Lung (tissue), 11 donors: ENCODE measurements at regions not wholly inside any gene's neighbourhood (a gene's known extent, or its start where the extent isn't known, plus 50 kb on each side); places are given as distances from the start of the nearest gene placed in this dataset.
"Not testable (repeated sequence)": the region's sequence is repeated elsewhere in the genome, so short reads cannot be mapped to it uniquely, and the experiment has no call there.

Experiments used
- ATAC-seq: fragments of 200-7000 bp; cut with Tn5 transposase; one replicate; pipeline ENCODE4 v1.9.1; 2020; ENCODE audit warnings: moderate number of reproducible peaks; ENCODE audit not compliant: insufficient read depth, low FRiP score
- DNase-seq, 3 donors: peaks; one replicate each; pipeline ENCODE4 v3.0.0-alpha.2; 2013 to 2017
- H3K27ac ChIP-seq, 2 donors: one replicate each; pipeline ENCODE4 v1.5.1; 2013; ENCODE audit warnings: mild to moderate bottlenecking in 2 of 2, moderate library complexity in 2 of 2, control low read depth in 1 of 2, inconsistent platforms in 1 of 2, low read depth in 1 of 2, low read length in 1 of 2
- H3K27me3 ChIP-seq, 3 donors: one replicate each; pipeline ENCODE4 v1.5.1; 2013; ENCODE audit warnings: low read length in 2 of 3; ENCODE audit not compliant: control insufficient read depth in 3 of 3, insufficient read depth in 3 of 3
- H3K36me3 ChIP-seq, 4 donors: one replicate each; pipeline ENCODE4 v1.5.1; 2013; ENCODE audit warnings: low read length in 4 of 4, mild to moderate bottlenecking in 1 of 4, moderate library complexity in 1 of 4; ENCODE audit not compliant: control insufficient read depth in 4 of 4, insufficient read depth in 4 of 4
- H3K4me1 ChIP-seq, 5 donors: one replicate each; pipeline ENCODE4 v1.5.1; 2013; ENCODE audit warnings: low read length in 5 of 5, mild to moderate bottlenecking in 2 of 5, moderate library complexity in 1 of 5; ENCODE audit not compliant: control insufficient read depth in 5 of 5, insufficient read depth in 5 of 5
- H3K4me3 ChIP-seq: one replicate; pipeline ENCODE4 v1.5.1; 2013; ENCODE audit warnings: mild to moderate bottlenecking, control low read depth, moderate library complexity
- H3K9ac ChIP-seq, 2 donors: one replicate each; pipeline ENCODE4 v1.5.1; 2013; ENCODE audit warnings: low read length in 2 of 2, control low read depth in 1 of 2; ENCODE audit not compliant: insufficient read depth in 1 of 2
- H3K9me3 ChIP-seq, 4 donors: one replicate each; pipeline ENCODE4 v1.5.1; 2013; ENCODE audit warnings: low read length in 3 of 4, mild to moderate bottlenecking in 1 of 4, moderate library complexity in 1 of 4; ENCODE audit not compliant: control insufficient read depth in 4 of 4, insufficient read depth in 3 of 4
- CTCF ChIP-seq: IDR thresholded peaks from 2 replicates; pipeline ENCODE4 v1.5.1; 2012; ENCODE audit warnings: mild to moderate bottlenecking; ENCODE audit errors: control extremely low read depth, extremely low read depth
- WGBS, 2 donors: extraction: QIAGEN DNeasy Blood & Tissue Kit; methylation state at CpG; one replicate each; pipeline ENCODE4 v1.1.7; 2013; 5-methylcytosine and 5-hydroxymethylcytosine counted together
- donor health status: control.
- donor health status: control.
- donor health status: Bipolar disorder and iron deficiency.
- donor health status: healthy.
- donor health status: DM: yes; HTN: yes; CAD: no.

DNA sequence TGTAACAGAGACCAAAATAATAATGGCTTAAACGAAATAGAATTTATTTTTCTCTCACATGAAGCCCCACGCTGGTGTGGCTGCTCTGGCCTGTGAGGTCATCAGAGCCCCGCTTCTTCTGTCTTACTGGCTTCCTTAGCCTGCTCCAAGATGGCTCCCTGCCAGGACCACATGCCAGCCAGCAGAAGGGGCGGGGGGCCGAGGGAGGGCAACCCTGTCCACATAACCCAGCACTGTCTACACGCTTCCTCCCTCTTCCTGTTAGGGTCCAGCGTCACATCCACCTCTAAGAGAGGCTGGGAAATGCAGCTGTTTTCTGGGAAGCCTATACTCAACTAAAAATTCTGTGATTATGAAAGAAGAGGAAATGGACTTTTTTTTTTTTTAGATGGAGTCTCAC lies 107.9 kb upstream of the DLG1 start:
- Histone ChIP-seq H3K27ac (no peak overlapping the region), H3K36me3 (no peaks in the 10 kb centered on the region)
- 21 to 23% methylated on average over 7 of the region's 7 CpGs for WGBS, 2 donors

GRCh38 chr3:197404754-197405153 lies 106.3 kb upstream of the DLG1 start:
- H3K9ac ChIP-seq = no peak overlapping the region
- no peaks in the 10 kb centered on the region for H3K27me3 ChIP-seq
- TF ChIP-seq CTCF = no peak
- ATAC-seq (no peak), DNase-seq (no peak)
- H3K4me3 ChIP-seq = no peak overlapping the region
- H3K4me1 ChIP-seq = peaks cover 0 to 4% (median 0%) of the 10 kb centered on the region in 5 donors
- no peak overlapping the region for H3K27ac ChIP-seq
- no peaks in the 10 kb centered on the region for H3K36me3 ChIP-seq
- peaks cover 0 to 3% (median 1%) of the 10 kb centered on the region in 4 donors for H3K9me3 ChIP-seq
- whole genome bisulfite sequencing, 2 donors = 90 to 92% methylated on average over 7 of the region's 7 CpGs

More for the DNA sequence above, 107.9 kb upstream of the DLG1 start:
- no peak for TF ChIP-seq CTCF
- Histone ChIP-seq H3K9ac (peak overlapping the region in 1 of 2 donors; percentile 25), H3K4me1 (peaks cover 0 to 4% (median 0%) of the 10 kb centered on the region in 5 donors), H3K4me3 (no peak overlapping the region), H3K9me3 (peaks cover 0 to 8% (median 1%) of the 10 kb centered on the region in 4 donors), H3K27me3 (no peaks in the 10 kb centered on the region)
- ATAC-seq = peak; percentile 27
- peak; percentile 68 to 76 (median 75) for DNase-seq

DNA sequence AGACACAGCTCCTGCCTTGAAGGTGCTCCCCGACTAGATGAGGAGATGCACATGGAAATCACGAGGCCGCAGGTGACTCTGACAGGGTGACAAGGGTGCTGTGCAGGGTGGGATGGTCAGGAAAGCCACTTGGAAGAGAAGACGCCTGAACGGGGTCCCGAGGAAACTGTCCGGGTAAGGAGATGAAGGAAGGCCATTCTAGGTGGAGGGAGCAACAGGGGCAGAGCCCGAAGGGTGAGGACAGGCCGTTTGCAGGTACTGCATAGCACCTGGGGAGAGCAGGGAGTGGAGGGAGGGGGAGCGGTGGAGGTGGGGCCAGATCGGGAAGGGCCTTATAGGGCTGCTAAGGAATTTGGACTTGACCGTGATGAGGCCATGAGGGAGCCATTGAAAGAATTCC lies 105.6 kb upstream of the DLG1 start:
- no peak for TF ChIP-seq CTCF
- Histone ChIP-seq H3K9me3 (no peaks in the 10 kb centered on the region), H3K36me3 (no peaks in the 10 kb centered on the region), H3K27me3 (no peaks in the 10 kb centered on the region), H3K4me3 (no peak overlapping the region), H3K9ac (no peak overlapping the region), H3K4me1 (peaks cover 0 to 4% (median 0%) of the 10 kb centered on the region in 5 donors), H3K27ac (no peak overlapping the region)
- WGBS, 2 donors = 89 to 91% methylated on average over 12 of the region's 12 CpGs
- DNase-seq (no peak), ATAC-seq (no peak)

DNA sequence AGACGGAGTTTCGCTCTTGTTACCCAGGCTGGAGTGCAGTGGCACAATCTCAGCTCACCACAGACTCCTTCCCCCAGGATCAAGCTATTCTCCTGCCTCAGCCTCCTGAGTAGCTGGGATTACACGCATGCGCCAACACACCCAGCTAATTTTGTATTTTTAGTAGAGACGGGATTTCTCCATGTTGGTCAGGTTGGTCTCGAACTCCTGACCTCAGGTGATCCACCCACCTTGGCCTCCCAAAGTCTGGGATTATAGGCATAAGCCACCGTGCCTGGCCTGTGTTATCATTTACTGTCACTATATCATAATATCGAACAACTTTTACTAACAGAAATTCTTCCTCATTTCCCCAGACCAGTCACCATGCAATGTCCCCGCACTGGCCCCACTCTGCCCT lies 104.0 kb upstream of the DLG1 start:
- DNase-seq, H3K9ac ChIP-seq, H3K4me3 ChIP-seq, H3K27ac ChIP-seq, ATAC-seq, H3K36me3 ChIP-seq, H3K9me3 ChIP-seq, H3K27me3 ChIP-seq, H3K4me1 ChIP-seq: not testable (repeated sequence)
- WGBS, 2 donors = 95% methylated on average over 9 of the region's 9 CpGs
